B cell (primary cell): ENCODE measurements at regions not wholly inside any gene's neighbourhood (a gene's known extent, or its start where the extent isn't known, plus 50 kb on each side); places are given as distances from the start of the nearest gene placed in this dataset.

Experiments
- CTCF ChIP-seq: fragments of 200-600 bp; IDR thresholded peaks from one replicate; pipeline ENCODE4 v1.8.0; 2022; ENCODE audit warnings: antibody characterized with exemption, mild to moderate bottlenecking
- EZH2 ChIP-seq: IDR thresholded peaks from 2 replicates; pipeline ENCODE4 v1.6.1; 2012; ENCODE audit warnings: borderline replicate concordance, low read depth, mild to moderate bottlenecking, moderate library complexity, low read length; ENCODE audit not compliant: insufficient read depth, poor library complexity, severe bottlenecking

GRCh38 chr2:82428251-82428650 lies 2030.8 kb downstream of the SUCLG1 start:
- no peak for TF ChIP-seq CTCF
- TF ChIP-seq EZH2 = no peak
